Esophagus squamous epithelium (tissue), 5 donors: ENCODE measurements at regions not wholly inside any gene's neighbourhood (a gene's known extent, or its start where the extent isn't known, plus 50 kb on each side); places are given as distances from the start of the nearest gene placed in this dataset.

Source experiments
- DNase-seq: peaks from one replicate; lab custom pipeline; 2025; lab: John Stamatoyannopoulos, UW
- H3K27ac ChIP-seq, 4 donors: fragments of 200-600 bp; sonication (generic); one replicate each; pipeline ENCODE4 v1.5.1; 2016 to 2019; ENCODE audit warnings: mild to moderate bottlenecking in 1 of 4
- H3K27me3 ChIP-seq, 4 donors: fragments of 200-600 bp; sonication (generic); 1 replicate in 3 of 4; 2 replicates in 1 of 4; pipeline versions ENCODE4 v1.5.1 to v1.6.0; 2017 to 2021; ENCODE audit warnings: antibody characterized with exemption in 1 of 4
- H3K36me3 ChIP-seq, 3 donors: fragments of 200-600 bp; sonication (generic); one replicate each; pipeline ENCODE4 v1.5.1; 2016 to 2019
- H3K4me1 ChIP-seq, 3 donors: fragments of 200-600 bp; sonication (generic); one replicate each; pipeline ENCODE4 v1.5.1; 2017 to 2019
- H3K4me3 ChIP-seq, 4 donors: fragments of 200-600 bp; sonication (generic); 1 replicate in 3 of 4; 2 replicates in 1 of 4; pipeline ENCODE4 v1.5.1; 2016 to 2019; ENCODE audit warnings: mild to moderate bottlenecking in 2 of 4, moderate library complexity in 1 of 4
- H3K9me3 ChIP-seq, 3 donors: fragments of 200-600 bp; sonication (generic); one replicate each; pipeline ENCODE4 v1.5.1; 2016 to 2019
- POLR2A ChIP-seq, 4 donors: fragments of 450-650 bp; IDR thresholded peaks; one replicate each; pipeline ENCODE4 v1.6.1; 2017; ENCODE audit warnings: antibody characterized with exemption in 4 of 4, mild to moderate bottlenecking in 4 of 4, moderate library complexity in 3 of 4
- WGBS, 2 donors: methylation state at CpG; one replicate each; pipeline ENCODE4 v1.1.5; 2018; 5-methylcytosine and 5-hydroxymethylcytosine counted together
- intact Hi-C: fragments of 100-400 bp; cut with DNase I; formaldehyde crosslinking; loops from one replicate; pipeline ENCODE4 v1.15.0; 2022
- TF ChIP-seq, protein P1 (sequence below), 6 experiments: fragments of 450-650 bp in 4 of 6; fragments of 200-600 bp in 2 of 6; sonication (generic) in 2 of 6; IDR thresholded peaks; one replicate each; pipeline ENCODE4 v1.5.1; 2016 to 2019; ENCODE audit warnings: antibody characterized with exemption in 6 of 6, mild to moderate bottlenecking in 4 of 6, moderate library complexity in 4 of 6
- donor health status: DM: yes; HTN: yes; CAD: no.

DNA sequence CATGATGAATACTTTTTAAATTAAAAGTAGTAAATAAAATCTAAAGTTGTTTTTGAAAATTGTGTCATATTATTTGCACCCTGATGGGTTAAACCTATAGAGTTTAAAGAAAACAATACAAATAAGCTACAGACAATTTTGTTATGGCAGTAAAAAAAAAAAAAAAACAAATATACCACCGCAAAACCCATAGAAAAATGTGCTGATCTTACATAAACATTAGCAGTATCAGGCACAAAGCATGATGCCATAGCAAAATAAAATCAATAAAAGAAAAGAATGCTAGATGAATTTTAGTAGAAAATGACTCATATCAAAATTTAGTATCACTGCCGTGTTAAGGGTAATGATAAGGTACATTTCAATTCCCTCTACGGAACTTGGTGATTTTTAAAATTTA lies 826.0 kb downstream of the SLITRK1 start:
- Histone ChIP-seq H3K27me3 (no peaks in the 10 kb centered on the region), H3K9me3 (no peaks in the 10 kb centered on the region), H3K4me3 (no peak overlapping the region), H3K27ac (no peak overlapping the region), H3K36me3 (no peaks in the 10 kb centered on the region), H3K4me1 (no peaks in the 10 kb centered on the region)
- DNase-seq: no peak
- intact Hi-C loops: no loop called here
- 87 to 90% methylated on average over 3 of the region's 3 CpGs for WGBS, 2 donors
- TF ChIP-seq POLR2A (IDR thresholded peaks at IDR 0.05): no peak
- TF ChIP-seq, protein P1, sequence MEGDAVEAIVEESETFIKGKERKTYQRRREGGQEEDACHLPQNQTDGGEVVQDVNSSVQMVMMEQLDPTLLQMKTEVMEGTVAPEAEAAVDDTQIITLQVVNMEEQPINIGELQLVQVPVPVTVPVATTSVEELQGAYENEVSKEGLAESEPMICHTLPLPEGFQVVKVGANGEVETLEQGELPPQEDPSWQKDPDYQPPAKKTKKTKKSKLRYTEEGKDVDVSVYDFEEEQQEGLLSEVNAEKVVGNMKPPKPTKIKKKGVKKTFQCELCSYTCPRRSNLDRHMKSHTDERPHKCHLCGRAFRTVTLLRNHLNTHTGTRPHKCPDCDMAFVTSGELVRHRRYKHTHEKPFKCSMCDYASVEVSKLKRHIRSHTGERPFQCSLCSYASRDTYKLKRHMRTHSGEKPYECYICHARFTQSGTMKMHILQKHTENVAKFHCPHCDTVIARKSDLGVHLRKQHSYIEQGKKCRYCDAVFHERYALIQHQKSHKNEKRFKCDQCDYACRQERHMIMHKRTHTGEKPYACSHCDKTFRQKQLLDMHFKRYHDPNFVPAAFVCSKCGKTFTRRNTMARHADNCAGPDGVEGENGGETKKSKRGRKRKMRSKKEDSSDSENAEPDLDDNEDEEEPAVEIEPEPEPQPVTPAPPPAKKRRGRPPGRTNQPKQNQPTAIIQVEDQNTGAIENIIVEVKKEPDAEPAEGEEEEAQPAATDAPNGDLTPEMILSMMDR (IDR thresholded peaks at IDR 0.05): no peak

DNA sequence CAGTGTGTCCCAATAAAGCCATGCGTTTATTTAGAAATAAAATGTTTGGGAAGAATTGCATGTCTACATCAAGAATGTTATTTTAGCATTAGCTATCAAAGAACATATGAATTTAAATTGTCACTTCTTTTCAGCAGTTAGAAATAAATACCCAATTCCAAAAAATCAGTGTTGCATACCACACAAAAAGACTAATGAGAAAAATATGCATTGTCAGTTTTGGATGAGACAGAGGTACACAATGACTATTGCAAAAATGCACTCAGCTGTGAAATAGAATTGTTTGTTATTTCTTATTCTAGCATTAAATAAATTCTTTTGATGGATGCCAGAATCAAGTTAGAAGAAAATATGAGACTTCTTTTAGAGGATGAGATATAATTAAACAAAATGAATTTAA lies 833.9 kb downstream of the SLITRK1 start:
- WGBS, 2 donors: 43 to 48% methylated on average over 1 of the region's 1 CpG
- no peak overlapping the region for H3K4me3 ChIP-seq

DNA sequence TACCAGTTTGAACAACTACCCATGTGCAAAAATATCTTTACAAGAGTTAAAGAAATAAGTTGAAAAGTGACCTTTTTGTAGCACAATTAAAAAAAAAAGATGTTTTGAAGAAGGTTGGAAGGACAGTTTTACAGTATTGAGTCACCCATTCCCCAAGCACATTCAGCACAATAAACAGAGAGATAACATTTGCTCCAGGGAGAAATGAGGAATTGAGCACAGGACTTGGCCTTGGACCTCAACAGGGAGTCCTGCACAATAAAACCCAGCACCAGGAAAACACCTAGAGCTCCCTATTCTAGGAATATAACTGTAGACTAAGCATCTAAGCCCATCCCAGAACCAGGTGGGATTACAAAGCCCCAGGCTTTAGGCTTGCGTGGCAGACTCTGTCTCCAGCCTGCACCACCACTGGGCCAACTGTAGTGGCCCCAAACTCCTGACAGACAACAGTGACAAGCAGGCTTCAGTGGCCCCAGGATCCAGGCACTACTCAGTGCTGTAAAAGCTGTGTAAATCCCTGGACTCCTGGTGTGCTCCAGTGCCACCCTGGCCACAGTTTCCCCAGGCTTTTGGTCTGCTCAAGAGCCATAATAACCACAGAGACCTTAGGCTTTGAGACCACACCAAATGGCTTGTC lies 857.2 kb downstream of the SLITRK1 start:
- Histone ChIP-seq H3K4me3 (no peak overlapping the region), H3K27me3 (no peaks in the 10 kb centered on the region), H3K36me3 (no peaks in the 10 kb centered on the region), H3K4me1 (no peaks in the 10 kb centered on the region), H3K27ac (no peak overlapping the region), H3K9me3 (no peaks in the 10 kb centered on the region)
- intact Hi-C loops: no loop called here
- TF ChIP-seq, protein P1 (IDR thresholded peaks at IDR 0.05): no peak
- no peak for TF ChIP-seq POLR2A (IDR thresholded peaks at IDR 0.05)
- 89% methylated on average over 1 of the region's 1 CpG; no CpG with 5 or more reads in 1 of the 2 donors for WGBS, 2 donors
- no peak for DNase-seq

More for the DNA sequence above, 833.9 kb downstream of the SLITRK1 start:
- no peaks in the 10 kb centered on the region for H3K36me3 ChIP-seq
- intact Hi-C loops: no loop called here
- no peak for DNase-seq
- no peaks in the 10 kb centered on the region for H3K4me1 ChIP-seq
- H3K27me3 ChIP-seq: no peaks in the 10 kb centered on the region
- no peak for TF ChIP-seq POLR2A (IDR thresholded peaks at IDR 0.05)
- TF ChIP-seq, protein P1 (IDR thresholded peaks at IDR 0.05): no peak
- H3K9me3 ChIP-seq: no peaks in the 10 kb centered on the region
- H3K27ac ChIP-seq: no peak overlapping the region

DNA sequence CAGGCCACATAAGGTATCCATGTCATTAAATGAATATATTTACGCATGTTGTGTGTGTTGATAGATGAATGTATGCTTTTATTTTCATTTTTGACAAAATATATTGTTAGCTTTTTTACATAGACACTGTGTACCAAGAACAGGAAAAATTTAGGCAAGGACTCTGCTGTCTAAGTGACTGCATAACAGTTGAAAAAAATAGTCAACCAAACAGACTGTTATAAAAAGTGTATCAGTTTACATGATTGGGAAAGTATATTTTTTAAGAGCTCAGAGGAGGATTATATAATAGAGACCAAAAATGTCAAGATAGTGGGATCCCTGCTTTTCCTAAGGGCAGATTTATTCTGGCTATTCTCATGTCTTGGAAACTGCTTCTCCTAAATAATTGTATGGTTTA lies 858.0 kb downstream of the SLITRK1 start:
- Histone ChIP-seq H3K4me1 (no peaks in the 10 kb centered on the region), H3K36me3 (no peaks in the 10 kb centered on the region), H3K27ac (no peak overlapping the region), H3K27me3 (no peaks in the 10 kb centered on the region), H3K9me3 (no peaks in the 10 kb centered on the region), H3K4me3 (no peak overlapping the region)
- intact Hi-C loops: no loop called here
- TF ChIP-seq, protein P1 (IDR thresholded peaks at IDR 0.05): no peak
- TF ChIP-seq POLR2A (IDR thresholded peaks at IDR 0.05): no peak
- WGBS, 2 donors: 75 to 79% methylated on average over 1 of the region's 1 CpG
- DNase-seq: no peak

DNA sequence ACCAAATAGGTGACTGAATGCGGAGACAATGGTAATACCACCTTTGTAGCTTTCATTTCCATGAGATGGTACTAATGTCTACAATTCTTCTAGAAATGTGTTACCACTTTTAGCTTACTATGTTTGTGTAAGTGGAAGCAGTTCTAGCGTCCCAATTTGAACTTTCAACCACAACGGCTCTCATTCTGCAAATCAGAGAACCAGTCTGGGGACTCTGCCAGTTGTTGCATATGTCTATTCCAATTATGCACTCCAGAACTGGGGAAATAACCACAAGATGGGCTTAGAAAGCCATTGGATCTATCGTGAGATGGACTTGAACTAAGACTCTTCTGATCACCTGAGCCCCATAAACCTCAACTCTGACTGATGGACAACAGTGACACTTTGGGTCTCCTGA lies 862.3 kb downstream of the SLITRK1 start:
- Histone ChIP-seq H3K4me3 (no peak overlapping the region), H3K36me3 (no peaks in the 10 kb centered on the region), H3K4me1 (no peaks in the 10 kb centered on the region), H3K9me3 (no peaks in the 10 kb centered on the region), H3K27me3 (no peaks in the 10 kb centered on the region), H3K27ac (no peak overlapping the region)
- 76 to 82% methylated on average over 4 of the region's 4 CpGs for WGBS, 2 donors
- DNase-seq: no peak
- intact Hi-C loops: no loop called here
- no peak for TF ChIP-seq POLR2A (IDR thresholded peaks at IDR 0.05)
- TF ChIP-seq, protein P1 (IDR thresholded peaks at IDR 0.05): no peak
